Thyroid gland (tissue), 4 donors: ENCODE measurements at regions not wholly inside any gene's neighbourhood (a gene's known extent, or its start where the extent isn't known, plus 50 kb on each side); places are given as distances from the start of the nearest gene placed in this dataset.

Source experiments
- POLR2A ChIP-seq, 2 donors: fragments of 450-650 bp; IDR thresholded peaks; one replicate each; pipeline ENCODE4 v1.6.1; 2017; ENCODE audit warnings: antibody characterized with exemption in 2 of 2, mild to moderate bottlenecking in 2 of 2, moderate library complexity in 1 of 2
- TF ChIP-seq, protein P1 (sequence below), 6 experiments: fragments of 200-600 bp in 3 of 6; fragments of 450-650 bp in 3 of 6; sonication (generic) in 3 of 6; IDR thresholded peaks; one replicate each; pipeline ENCODE4 v1.5.1; 2016 to 2019; ENCODE audit warnings: antibody characterized with exemption in 6 of 6, mild to moderate bottlenecking in 2 of 6, inconsistent platforms in 1 of 6, moderate library complexity in 1 of 6

DNA sequence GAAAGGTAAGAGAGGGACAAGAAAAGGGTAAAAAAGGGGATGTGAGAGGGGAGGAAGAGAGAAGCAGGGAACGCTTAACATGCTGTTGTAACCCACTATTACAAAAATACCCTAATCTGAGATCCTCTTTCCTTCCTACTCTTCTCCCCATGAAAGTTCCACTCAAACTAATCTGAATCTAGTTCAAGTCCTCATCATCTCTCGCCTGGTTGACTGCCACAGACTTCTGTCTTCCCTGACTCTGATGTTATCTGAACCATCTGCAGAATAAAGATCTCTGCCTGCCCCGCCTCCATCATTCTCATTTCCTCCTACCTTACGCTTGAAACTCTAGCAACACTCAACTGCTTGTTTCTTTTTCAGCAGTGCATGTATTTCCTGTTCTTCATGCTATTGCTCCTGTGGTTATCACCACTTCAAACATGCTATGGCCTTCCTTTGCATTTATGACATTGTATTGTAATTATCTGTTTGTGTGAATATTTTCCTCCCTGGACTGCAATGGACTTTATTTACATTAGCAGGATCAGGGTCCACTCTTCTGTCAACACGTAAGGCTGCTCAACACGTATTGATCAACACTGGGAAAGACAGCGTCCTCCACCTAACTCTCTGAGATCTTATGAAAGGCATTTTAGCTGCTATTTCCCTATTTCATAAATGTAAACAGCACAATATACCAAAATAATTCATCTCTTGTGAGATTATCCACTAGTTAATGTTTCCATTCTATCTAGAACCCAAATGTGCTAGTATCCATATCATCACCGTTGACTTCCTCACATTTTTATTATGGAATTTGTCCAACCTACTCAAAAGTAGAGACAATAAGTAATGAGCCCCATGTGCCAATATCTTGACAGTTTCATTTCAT, 215.5 kb upstream of the USP25 start:
- no peak for TF ChIP-seq POLR2A (IDR thresholded peaks at IDR 0.05)
- TF ChIP-seq, protein P1, sequence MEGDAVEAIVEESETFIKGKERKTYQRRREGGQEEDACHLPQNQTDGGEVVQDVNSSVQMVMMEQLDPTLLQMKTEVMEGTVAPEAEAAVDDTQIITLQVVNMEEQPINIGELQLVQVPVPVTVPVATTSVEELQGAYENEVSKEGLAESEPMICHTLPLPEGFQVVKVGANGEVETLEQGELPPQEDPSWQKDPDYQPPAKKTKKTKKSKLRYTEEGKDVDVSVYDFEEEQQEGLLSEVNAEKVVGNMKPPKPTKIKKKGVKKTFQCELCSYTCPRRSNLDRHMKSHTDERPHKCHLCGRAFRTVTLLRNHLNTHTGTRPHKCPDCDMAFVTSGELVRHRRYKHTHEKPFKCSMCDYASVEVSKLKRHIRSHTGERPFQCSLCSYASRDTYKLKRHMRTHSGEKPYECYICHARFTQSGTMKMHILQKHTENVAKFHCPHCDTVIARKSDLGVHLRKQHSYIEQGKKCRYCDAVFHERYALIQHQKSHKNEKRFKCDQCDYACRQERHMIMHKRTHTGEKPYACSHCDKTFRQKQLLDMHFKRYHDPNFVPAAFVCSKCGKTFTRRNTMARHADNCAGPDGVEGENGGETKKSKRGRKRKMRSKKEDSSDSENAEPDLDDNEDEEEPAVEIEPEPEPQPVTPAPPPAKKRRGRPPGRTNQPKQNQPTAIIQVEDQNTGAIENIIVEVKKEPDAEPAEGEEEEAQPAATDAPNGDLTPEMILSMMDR (IDR thresholded peaks at IDR 0.05) = no peak
